A549 (cell line): ENCODE measurements at regions not wholly inside any gene's neighbourhood (a gene's known extent, or its start where the extent isn't known, plus 50 kb on each side); places are given as distances from the start of the nearest gene placed in this dataset.

ENCODE experiments used
- ESRRA ChIP-seq: fragments of 150-350 bp; IDR thresholded peaks from 2 replicates; pipeline ENCODE4 v1.6.1; 2014; ENCODE audit warnings: mild to moderate bottlenecking, low read length, borderline replicate concordance
- HOXA7 ChIP-seq: fragments of 250-450 bp; sonication (Bioruptor Pico); IDR thresholded peaks from 2 replicates; pipeline ENCODE4 v1.5.0; 2020; ENCODE audit warnings: mild to moderate bottlenecking, moderate library complexity
- MAFK ChIP-seq: fragments of 450-650 bp; IDR thresholded peaks from 2 replicates; pipeline ENCODE4 v1.6.1; 2014; ENCODE audit not compliant: partially characterized antibody
- POLR2A ChIP-seq: IDR thresholded peaks from 2 replicates; pipeline ENCODE4 v1.6.1; 2012; ENCODE audit warnings: mild to moderate bottlenecking, low read length
- TF ChIP-seq, protein P1 (sequence below): fragments of 250-450 bp; sonication (Bioruptor Pico); IDR thresholded peaks from 2 replicates; pipeline ENCODE4 v1.5.0; 2021; ENCODE audit warnings: mild to moderate bottlenecking, moderate library complexity, borderline replicate concordance

DNA sequence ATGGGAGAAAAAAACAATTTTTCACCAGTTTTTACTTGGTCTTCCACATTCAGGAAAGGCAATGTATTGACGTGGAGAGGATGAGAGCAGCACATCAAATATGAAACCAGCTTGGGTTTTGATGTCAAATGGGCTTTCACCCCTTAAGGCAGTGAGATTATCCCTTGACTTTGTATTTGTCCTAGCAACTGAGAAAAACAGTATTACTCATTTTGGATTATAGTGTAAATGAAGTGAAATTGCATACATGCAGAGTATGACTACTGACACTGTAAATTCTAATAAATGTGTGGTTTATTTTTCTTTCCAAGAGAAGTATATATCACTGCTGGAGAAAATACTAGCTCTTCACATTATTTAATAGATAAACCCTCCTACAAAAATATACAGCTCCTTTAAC is 863.6 kb upstream of the IGFBP7 start:
- TF ChIP-seq POLR2A (no peak), MAFK (no peak), HOXA7 (CRISPR knock-in tag) (no peak), ESRRA (no peak)
- TF ChIP-seq, protein P1, sequence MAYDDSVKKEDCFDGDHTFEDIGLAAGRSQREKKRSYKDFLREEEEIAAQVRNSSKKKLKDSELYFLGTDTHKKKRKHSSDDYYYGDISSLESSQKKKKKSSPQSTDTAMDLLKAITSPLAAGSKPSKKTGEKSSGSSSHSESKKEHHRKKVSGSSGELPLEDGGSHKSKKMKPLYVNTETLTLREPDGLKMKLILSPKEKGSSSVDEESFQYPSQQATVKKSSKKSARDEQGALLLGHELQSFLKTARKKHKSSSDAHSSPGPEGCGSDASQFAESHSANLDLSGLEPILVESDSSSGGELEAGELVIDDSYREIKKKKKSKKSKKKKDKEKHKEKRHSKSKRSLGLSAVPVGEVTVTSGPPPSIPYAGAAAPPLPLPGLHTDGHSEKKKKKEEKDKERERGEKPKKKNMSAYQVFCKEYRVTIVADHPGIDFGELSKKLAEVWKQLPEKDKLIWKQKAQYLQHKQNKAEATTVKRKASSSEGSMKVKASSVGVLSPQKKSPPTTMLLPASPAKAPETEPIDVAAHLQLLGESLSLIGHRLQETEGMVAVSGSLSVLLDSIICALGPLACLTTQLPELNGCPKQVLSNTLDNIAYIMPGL (CRISPR knock-in tag): no peak
